MM.1S (cell line): ENCODE measurements at regions not wholly inside any gene's neighbourhood (a gene's known extent, or its start where the extent isn't known, plus 50 kb on each side); places are given as distances from the start of the nearest gene placed in this dataset.

Experiments used
- DNase-seq: peaks from one replicate; pipeline ENCODE4 v3.0.0-alpha.2; 2015
- H2AFZ ChIP-seq: fragments of 300-600 bp; sonication (generic); 2 replicates; pipeline ENCODE4 v1.6.0; 2016; ENCODE audit warnings: antibody characterized with exemption, low read length
- H3F3A ChIP-seq: fragments of 300-600 bp; sonication (generic); 2 replicates; pipeline ENCODE4 v1.6.1; 2016; ENCODE audit warnings: mild to moderate bottlenecking, antibody characterized with exemption, low read length, moderate library complexity, mixed read lengths; ENCODE audit not compliant: insufficient read depth
- H3K27ac ChIP-seq: fragments of 300-600 bp; sonication (generic); 2 replicates; pipeline ENCODE4 v1.5.1; 2016; ENCODE audit warnings: mild to moderate bottlenecking, low read length
- H3K27me3 ChIP-seq: fragments of 300-600 bp; sonication (generic); replicated peaks from 2 replicates; pipeline ENCODE4 v1.6.0; 2016; ENCODE audit warnings: low read length; ENCODE audit not compliant: insufficient read depth
- H3K36me3 ChIP-seq: fragments of 300-600 bp; sonication (generic); replicated peaks from 2 replicates; pipeline ENCODE4 v1.6.1; 2016; ENCODE audit warnings: mild to moderate bottlenecking, low read length, mixed read lengths; ENCODE audit not compliant: insufficient read depth
- H3K4me1 ChIP-seq: fragments of 300-600 bp; sonication (generic); 2 replicates; pipeline ENCODE4 v1.6.1; 2016; ENCODE audit warnings: low read length, mixed read lengths
- H3K4me2 ChIP-seq: fragments of 300-600 bp; sonication (generic); 2 replicates; pipeline ENCODE4 v1.6.0; 2016; ENCODE audit warnings: low read depth, low read length
- H3K4me3 ChIP-seq: fragments of 300-600 bp; sonication (generic); 2 replicates; pipeline ENCODE4 v1.5.1; 2016; ENCODE audit warnings: low read length, mixed read lengths
- H3K79me2 ChIP-seq: fragments of 300-600 bp; sonication (generic); 2 replicates; pipeline ENCODE4 v1.6.1; 2016; ENCODE audit warnings: mixed run types, low read length, mixed read lengths
- H3K9ac ChIP-seq: fragments of 300-600 bp; sonication (generic); 2 replicates; pipeline ENCODE4 v1.6.1; 2016; ENCODE audit warnings: low read length, mixed read lengths
- H3K9me2 ChIP-seq: fragments of 300-600 bp; sonication (generic); replicated peaks from 2 replicates; pipeline ENCODE4 v1.6.1; 2016; ENCODE audit warnings: mild to moderate bottlenecking, low read length, mixed read lengths; ENCODE audit not compliant: insufficient read depth
- H3K9me3 ChIP-seq: fragments of 300-600 bp; sonication (generic); replicated peaks from 2 replicates; pipeline ENCODE4 v1.6.1; 2016; ENCODE audit warnings: mild to moderate bottlenecking, low read length, mixed read lengths; ENCODE audit not compliant: insufficient read depth
- H4K20me1 ChIP-seq: fragments of 300-600 bp; sonication (generic); 2 replicates; pipeline ENCODE4 v1.6.1; 2016; ENCODE audit warnings: mild to moderate bottlenecking, low read length, moderate library complexity, mixed read lengths; ENCODE audit not compliant: insufficient read depth
- CTCF ChIP-seq: fragments of 300-600 bp; sonication (generic); IDR thresholded peaks from 2 replicates; pipeline ENCODE4 v1.5.1; 2016; ENCODE audit warnings: antibody characterized with exemption, low read length, mixed read lengths
- EZH2 ChIP-seq: fragments of 300-600 bp; sonication (generic); optimal IDR thresholded peaks from 2 replicates; pipeline ENCODE3; 2017; ENCODE audit warnings: low read depth, mild to moderate bottlenecking, antibody characterized with exemption, low read length, mixed read lengths
- EZH2phosphoT487 ChIP-seq: fragments of 300-600 bp; sonication (generic); IDR thresholded peaks from 2 replicates; pipeline ENCODE4 v1.6.1; 2018; ENCODE audit warnings: antibody characterized with exemption, low read length

- no peak overlapping the region for H3K4me2 ChIP-seq
- H3F3A ChIP-seq = no peaks in the 10 kb centered on the region
- no peak overlapping the region for H3K9ac ChIP-seq
- DNase-seq = no peak
- no peaks in the 10 kb centered on the region for H4K20me1 ChIP-seq
- H3K36me3 ChIP-seq = no peaks in the 10 kb centered on the region
- H3K4me3 ChIP-seq = no peak overlapping the region
- no peaks in the 10 kb centered on the region for H3K9me2 ChIP-seq
- H3K27me3 ChIP-seq = no peaks in the 10 kb centered on the region
- no peak overlapping the region for H3K27ac ChIP-seq
- TF ChIP-seq EZH2phosphoT487 (no peak), CTCF (no peak)
- no peaks in the 10 kb centered on the region for H3K9me3 ChIP-seq
- no peak overlapping the region for H2AFZ ChIP-seq
- H3K4me1 ChIP-seq = no peaks in the 10 kb centered on the region
- H3K79me2 ChIP-seq = no peaks in the 10 kb centered on the region
These were observed 1235.3 kb upstream of the ZEB2 start for GRCh38 chr2:145755019-145755837.

DNA sequence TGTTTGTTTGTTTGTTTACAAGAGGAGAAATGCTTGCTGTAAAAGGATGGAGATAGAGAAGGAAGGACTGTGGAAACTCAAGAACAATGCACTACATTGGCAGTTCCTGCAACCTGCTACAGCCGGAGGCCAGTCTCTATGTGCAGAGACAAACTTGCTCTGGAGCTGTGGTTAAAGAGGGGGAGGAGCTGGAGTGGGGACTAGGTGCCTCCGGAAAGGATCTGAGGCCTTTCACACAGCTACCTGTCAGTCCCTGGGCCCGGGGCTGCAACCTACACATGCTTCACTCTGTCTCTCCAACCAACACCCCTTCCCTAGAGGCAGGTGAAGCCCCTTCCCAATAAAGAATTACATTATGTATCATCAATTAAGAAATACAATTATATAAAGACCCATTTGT, 1234.0 kb upstream of the ZEB2 start:
- H4K20me1 ChIP-seq = no peaks in the 10 kb centered on the region
- no peaks in the 10 kb centered on the region for H3K27me3 ChIP-seq
- H3K4me1 ChIP-seq = no peaks in the 10 kb centered on the region
- no peaks in the 10 kb centered on the region for H3K36me3 ChIP-seq
- peak; percentile 55 for DNase-seq
- H3F3A ChIP-seq = no peaks in the 10 kb centered on the region
- H3K79me2 ChIP-seq = no peaks in the 10 kb centered on the region
- H3K9me3 ChIP-seq = no peaks in the 10 kb centered on the region
- no peaks in the 10 kb centered on the region for H3K9me2 ChIP-seq
- TF ChIP-seq EZH2phosphoT487 = no peak
- no peak for TF ChIP-seq CTCF
- no peak for TF ChIP-seq EZH2
- H3K27ac ChIP-seq = no peak overlapping the region
- no peak overlapping the region; the same call in 1 of the 2 replicates for H2AFZ ChIP-seq
- H3K4me2 ChIP-seq = no peak overlapping the region
- H3K4me3 ChIP-seq = no peak overlapping the region
- no peak overlapping the region for H3K9ac ChIP-seq

DNA sequence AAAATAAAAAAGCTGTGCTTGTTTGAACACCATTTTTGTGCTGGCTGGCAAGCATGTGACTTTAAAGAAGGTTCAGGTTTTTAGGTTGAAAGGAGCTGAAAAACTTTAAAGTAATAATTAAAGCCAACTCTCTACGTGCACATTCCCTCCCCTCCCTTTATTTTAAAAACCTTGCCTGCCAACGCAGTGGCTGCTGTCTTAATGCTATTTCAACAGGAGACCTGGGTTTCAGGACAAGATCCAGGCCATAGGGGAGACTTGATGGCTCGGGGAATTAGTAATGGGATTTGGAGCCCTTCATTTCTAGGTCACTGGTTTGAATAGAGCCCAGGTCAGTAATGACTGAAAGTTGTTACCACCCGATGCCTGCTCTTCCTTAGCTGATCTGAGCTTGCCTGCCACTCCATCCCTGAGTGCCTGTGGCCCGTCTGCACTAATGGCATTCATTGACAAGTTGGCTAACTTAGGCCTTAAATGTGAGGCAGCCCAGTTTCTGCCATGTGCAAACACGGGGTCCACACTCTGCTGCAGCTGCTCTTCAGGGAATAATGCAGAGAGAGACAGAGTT, 1233.2 kb upstream of the ZEB2 start:
- Histone ChIP-seq H2AFZ (no peak overlapping the region), H3K9me2 (no peaks in the 10 kb centered on the region), H3K4me3 (no peak overlapping the region), H3K9me3 (no peaks in the 10 kb centered on the region), H3K79me2 (no peaks in the 10 kb centered on the region), H3K9ac (no peak overlapping the region), H3K4me2 (no peak overlapping the region), H3K27me3 (no peaks in the 10 kb centered on the region), H3K4me1 (no peaks in the 10 kb centered on the region), H4K20me1 (no peaks in the 10 kb centered on the region), H3F3A (no peaks in the 10 kb centered on the region), H3K36me3 (no peaks in the 10 kb centered on the region), H3K27ac (no peak overlapping the region)
- TF ChIP-seq CTCF (no peak), EZH2 (no peak), EZH2phosphoT487 (no peak)
- no peak for DNase-seq
